ENCODE measurements at regions not wholly inside any gene's neighbourhood (a gene's known extent, or its start where the extent isn't known, plus 50 kb on each side); places are given as distances from the start of the nearest gene placed in this dataset.

GRCh38 chr9:117875886-117876285 is 171.7 kb downstream of the TLR4 start:
- H3K36me3 Mint-ChIP-seq: no peaks in the 10 kb centered on the region

GRCh38 chr9:117882171-117882570 is 178.0 kb downstream of the TLR4 start:
- Mint-ChIP-seq H3K27ac (no peak overlapping the region), H3K9me3 (peaks cover 0 to 3% of the 10 kb centered on the region in 2 donors)
- no peak for DNase-seq

More at GRCh38 chr9:117875886-117876285, 171.7 kb downstream of the TLR4 start:
- H3K9me3 Mint-ChIP-seq: peaks cover 0 to 3% of the 10 kb centered on the region in 2 donors
- peaks cover 13 to 30% of the 10 kb centered on the region in 2 donors for H3K27me3 Mint-ChIP-seq
- H3K4me3 Mint-ChIP-seq: no peak overlapping the region
- H3K27ac Mint-ChIP-seq: no peak overlapping the region
- ATAC-seq (replicated peaks) (no peak), DNase-seq (no peak)
- no peaks in the 10 kb centered on the region for H3K4me1 Mint-ChIP-seq

GRCh38 chr9:117886616-117887015 is 182.4 kb downstream of the TLR4 start:
- ATAC-seq (replicated peaks) (no peak), DNase-seq (no peak)
- Mint-ChIP-seq H3K9me3 (no peaks in the 10 kb centered on the region), H3K36me3 (no peaks in the 10 kb centered on the region), H3K27me3 (peaks cover 6 to 16% of the 10 kb centered on the region in 2 donors), H3K27ac (no peak overlapping the region), H3K4me1 (no peaks in the 10 kb centered on the region), H3K4me3 (no peak overlapping the region)

More at GRCh38 chr9:117882171-117882570, 178.0 kb downstream of the TLR4 start:
- no peaks in the 10 kb centered on the region for H3K36me3 Mint-ChIP-seq
- no peak for ATAC-seq (replicated peaks)
- no peak overlapping the region for H3K4me3 Mint-ChIP-seq
- H3K27me3 Mint-ChIP-seq: peaks cover 7 to 23% of the 10 kb centered on the region in 2 donors
- H3K4me1 Mint-ChIP-seq: no peaks in the 10 kb centered on the region

GRCh38 chr9:117887383-117887782 is 183.2 kb downstream of the TLR4 start:
- no peak overlapping the region for H3K27ac Mint-ChIP-seq

GRCh38 chr9:117887941-117888340 is 183.7 kb downstream of the TLR4 start:
- Mint-ChIP-seq H3K9me3 (no peaks in the 10 kb centered on the region), H3K4me3 (no peak overlapping the region), H3K4me1 (no peaks in the 10 kb centered on the region), H3K27ac (no peak overlapping the region), H3K36me3 (no peaks in the 10 kb centered on the region), H3K27me3 (peaks cover 4 to 6% of the 10 kb centered on the region in 2 donors)
- no peak for DNase-seq
- ATAC-seq (replicated peaks): no peak

More at GRCh38 chr9:117887383-117887782, 183.2 kb downstream of the TLR4 start:
- no peaks in the 10 kb centered on the region for H3K36me3 Mint-ChIP-seq
- H3K9me3 Mint-ChIP-seq: no peaks in the 10 kb centered on the region
- no peak overlapping the region for H3K4me3 Mint-ChIP-seq
- DNase-seq: no peak
- H3K27me3 Mint-ChIP-seq: peaks cover 4 to 9% of the 10 kb centered on the region in 2 donors
- ATAC-seq (replicated peaks): no peak
- no peaks in the 10 kb centered on the region for H3K4me1 Mint-ChIP-seq

- ATAC-seq (replicated peaks) (no peak), DNase-seq (no peak)
- Mint-ChIP-seq H3K27me3 (peaks cover 5 to 9% of the 10 kb centered on the region in 2 donors), H3K9me3 (peaks cover 0 to 3% of the 10 kb centered on the region in 2 donors), H3K4me1 (no peaks in the 10 kb centered on the region), H3K4me3 (no peak overlapping the region), H3K36me3 (no peaks in the 10 kb centered on the region), H3K27ac (no peak overlapping the region)
Observed at GRCh38 chr9:117903453-117903852, 199.2 kb downstream of the TLR4 start.

- Mint-ChIP-seq H3K4me1 (no peaks in the 10 kb centered on the region), H3K27me3 (peaks cover 5 to 16% of the 10 kb centered on the region in 2 donors), H3K36me3 (peaks cover 4 to 10% of the 10 kb centered on the region in 2 donors), H3K27ac (no peak overlapping the region), H3K4me3 (no peak overlapping the region), H3K9me3 (peaks cover 17 to 18% of the 10 kb centered on the region in 2 donors)
- DNase-seq (no peak), ATAC-seq (replicated peaks) (no peak)
Observed at GRCh38 chr9:117906763-117907162, 202.6 kb downstream of the TLR4 start.

GRCh38 chr9:117907420-117907819 is 203.2 kb downstream of the TLR4 start:
- Mint-ChIP-seq H3K4me1 (no peaks in the 10 kb centered on the region), H3K36me3 (peaks cover 4 to 10% of the 10 kb centered on the region in 2 donors)
- DNase-seq: no peak

GRCh38 chr9:117916291-117916690 is 212.1 kb downstream of the TLR4 start:
- Mint-ChIP-seq H3K4me1 (peaks cover 2 to 9% of the 10 kb centered on the region in 2 donors), H3K9me3 (peaks cover 9 to 11% of the 10 kb centered on the region in 2 donors), H3K27me3 (no peaks in the 10 kb centered on the region), H3K27ac (no peak overlapping the region), H3K36me3 (peaks cover 0 to 3% of the 10 kb centered on the region in 2 donors), H3K4me3 (no peak overlapping the region)
- ATAC-seq (replicated peaks): no peak
- no peak for DNase-seq

More at GRCh38 chr9:117907420-117907819, 203.2 kb downstream of the TLR4 start:
- no peak overlapping the region for H3K4me3 Mint-ChIP-seq
- H3K27me3 Mint-ChIP-seq: peaks cover 5 to 16% of the 10 kb centered on the region in 2 donors
- H3K27ac Mint-ChIP-seq: no peak overlapping the region
- ATAC-seq (replicated peaks): no peak
- peaks cover 19% of the 10 kb centered on the region in 2 donors for H3K9me3 Mint-ChIP-seq

GRCh38 chr9:117917873-117918272 is 213.7 kb downstream of the TLR4 start:
- Mint-ChIP-seq H3K4me1 (peaks cover 2 to 9% of the 10 kb centered on the region in 2 donors), H3K27ac (no peak overlapping the region), H3K4me3 (no peak overlapping the region), H3K9me3 (peaks cover 0 to 4% of the 10 kb centered on the region in 2 donors), H3K27me3 (no peaks in the 10 kb centered on the region), H3K36me3 (no peaks in the 10 kb centered on the region)
- DNase-seq (no peak), ATAC-seq (replicated peaks) (no peak)

- Mint-ChIP-seq H3K27me3 (no peaks in the 10 kb centered on the region), H3K9me3 (peaks cover 0 to 2% of the 10 kb centered on the region in 2 donors), H3K4me1 (peaks cover 2 to 9% of the 10 kb centered on the region in 2 donors), H3K27ac (no peak overlapping the region), H3K4me3 (no peak overlapping the region), H3K36me3 (no peaks in the 10 kb centered on the region)
- DNase-seq: no peak
- ATAC-seq (replicated peaks): no peak
Observed at GRCh38 chr9:117919538-117919937, 215.3 kb downstream of the TLR4 start.

- DNase-seq (no peak), ATAC-seq (replicated peaks) (no peak)
- H3K27me3 Mint-ChIP-seq: peaks cover 10 to 39% of the 10 kb centered on the region in 2 donors
- H3K4me3 Mint-ChIP-seq: no peak overlapping the region
- no peak overlapping the region for H3K27ac Mint-ChIP-seq
- peaks cover 2 to 4% of the 10 kb centered on the region in 2 donors for H3K4me1 Mint-ChIP-seq
- no peaks in the 10 kb centered on the region for H3K9me3 Mint-ChIP-seq
- H3K36me3 Mint-ChIP-seq: no peaks in the 10 kb centered on the region
Observed at GRCh38 chr9:117926031-117926658, 221.9 kb downstream of the TLR4 start.

- Mint-ChIP-seq H3K36me3 (no peaks in the 10 kb centered on the region), H3K4me1 (peaks cover 2 to 4% of the 10 kb centered on the region in 2 donors), H3K4me3 (no peak overlapping the region), H3K27ac (no peak overlapping the region), H3K27me3 (peaks cover 12 to 43% of the 10 kb centered on the region in 2 donors), H3K9me3 (no peaks in the 10 kb centered on the region)
- DNase-seq: no peak
- ATAC-seq (replicated peaks): peak; percentile 42 to 46
Observed at GRCh38 chr9:117927354-117927753, 223.2 kb downstream of the TLR4 start.

GRCh38 chr9:117929868-117930267 is 225.7 kb downstream of the TLR4 start:
- Mint-ChIP-seq H3K27ac (no peak overlapping the region), H3K27me3 (peaks cover 21 to 46% of the 10 kb centered on the region in 2 donors), H3K4me1 (peaks cover 2 to 4% of the 10 kb centered on the region in 2 donors), H3K4me3 (no peak overlapping the region), H3K9me3 (peaks cover 3% of the 10 kb centered on the region in 2 donors), H3K36me3 (peaks cover 0 to 3% of the 10 kb centered on the region in 2 donors)
- ATAC-seq (replicated peaks): no peak
- DNase-seq: no peak

- no peak overlapping the region for H3K4me3 Mint-ChIP-seq
- DNase-seq: no peak
- H3K9me3 Mint-ChIP-seq: peaks cover 3 to 4% of the 10 kb centered on the region in 2 donors
- H3K36me3 Mint-ChIP-seq: peaks cover 0 to 3% of the 10 kb centered on the region in 2 donors
- peaks cover 8 to 19% of the 10 kb centered on the region in 2 donors for H3K4me1 Mint-ChIP-seq
- H3K27me3 Mint-ChIP-seq: peaks cover 19 to 25% of the 10 kb centered on the region in 2 donors
- no peak for ATAC-seq (replicated peaks)
- no peak overlapping the region for H3K27ac Mint-ChIP-seq
Observed at GRCh38 chr9:117932585-117932984, 228.4 kb downstream of the TLR4 start.
